ENCODE measurements at regions not wholly inside any gene's neighbourhood (a gene's known extent, or its start where the extent isn't known, plus 50 kb on each side); places are given as distances from the start of the nearest gene placed in this dataset.

DNA sequence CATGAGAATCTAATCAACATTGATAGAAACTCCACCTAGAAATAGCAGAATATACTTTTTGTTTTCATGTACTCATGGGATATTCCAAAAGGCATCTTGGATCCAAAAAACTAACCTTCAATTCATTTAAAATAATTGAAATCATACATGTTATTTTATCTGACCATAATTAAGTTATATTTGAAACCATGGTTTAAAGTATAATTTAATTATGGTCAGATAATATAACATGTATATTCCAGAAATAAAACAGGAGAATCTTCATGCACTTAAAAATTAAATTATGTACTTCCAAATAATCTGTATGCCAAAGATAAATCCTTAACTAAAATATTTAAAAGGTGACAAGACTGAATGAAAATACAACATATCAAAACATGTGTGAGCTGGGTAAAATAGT, 651.3 kb upstream of the LINC00305 start:
- H3K9me3 ChIP-seq (replicated peaks; ENCODE audit: control insufficient read depth, low read depth, low read length), result no peaks in the 10 kb centered on the region
- H3K36me3 ChIP-seq (ENCODE audit: control insufficient read depth, insufficient read depth, low read length), result no peaks in the 10 kb centered on the region
- no peaks in the 10 kb centered on the region for H3K4me1 ChIP-seq (ENCODE audit: control insufficient read depth, insufficient read depth, low read length)
- no peak overlapping the region for H3K27ac ChIP-seq (ENCODE audit: low read length)
- no peak overlapping the region for H3K4me3 ChIP-seq (ENCODE audit: low read length)
- DNase-seq, result no peak
- no peaks in the 10 kb centered on the region for H3K27me3 ChIP-seq (ENCODE audit: control insufficient read depth, insufficient read depth, low read length)

DNA sequence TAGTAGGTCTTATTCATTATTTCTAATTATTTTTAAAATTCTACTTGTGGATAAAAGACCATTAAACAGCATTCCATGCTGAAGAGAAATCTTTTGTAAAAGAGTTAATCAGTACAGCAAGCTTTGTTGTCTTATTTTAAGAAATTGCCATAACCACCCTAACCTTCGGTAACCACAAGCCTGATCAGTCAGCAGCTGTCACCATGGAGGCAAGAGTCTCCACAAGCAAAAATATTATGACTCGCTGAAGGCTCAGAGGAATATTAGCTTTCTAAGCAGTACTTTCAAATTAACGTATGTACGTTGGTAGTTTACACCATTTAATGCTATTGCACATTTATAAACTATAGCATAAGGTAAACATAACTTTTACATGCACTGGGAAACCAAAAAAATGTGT, 650.5 kb upstream of the LINC00305 start:
- 86% methylated on average over 2 of the region's 4 CpGs for WGBS (ENCODE audit: insufficient coverage)
- H3K9me3 ChIP-seq (replicated peaks; ENCODE audit: control insufficient read depth, low read depth, low read length), result no peaks in the 10 kb centered on the region
- no peak overlapping the region for H3K4me3 ChIP-seq (ENCODE audit: low read length)
- DNase-seq, result no peak
- H3K4me1 ChIP-seq (ENCODE audit: control insufficient read depth, insufficient read depth, low read length), result no peaks in the 10 kb centered on the region
- no peaks in the 10 kb centered on the region for H3K27me3 ChIP-seq (ENCODE audit: control insufficient read depth, insufficient read depth, low read length)
- H3K36me3 ChIP-seq (ENCODE audit: control insufficient read depth, insufficient read depth, low read length), result no peaks in the 10 kb centered on the region
- H3K27ac ChIP-seq (ENCODE audit: low read length), result no peak overlapping the region

DNA sequence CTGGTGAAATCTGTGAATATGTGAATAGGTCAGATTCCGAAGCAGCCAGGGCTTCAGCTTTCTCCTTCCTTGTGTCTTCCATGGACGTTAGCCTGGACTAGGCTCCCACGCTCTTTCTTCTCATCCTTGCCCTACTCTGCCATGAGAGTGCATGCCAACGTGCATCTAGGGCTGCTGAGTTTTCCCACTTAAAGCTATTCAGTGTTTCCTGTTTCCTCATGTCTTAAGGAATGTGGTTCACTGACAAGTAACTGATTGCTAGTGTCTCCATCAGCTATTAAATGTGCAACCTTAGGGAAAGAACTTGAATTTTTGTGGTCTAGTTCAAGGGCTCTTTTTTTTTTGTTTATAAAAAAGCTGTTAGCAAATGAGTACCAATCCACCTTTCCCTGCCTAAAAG, 642.3 kb upstream of the LINC00305 start:
- H3K4me3 ChIP-seq (ENCODE audit: low read length), result no peak overlapping the region
- no peak for DNase-seq
- no peaks in the 10 kb centered on the region for H3K27me3 ChIP-seq (ENCODE audit: control insufficient read depth, insufficient read depth, low read length)
- H3K9me3 ChIP-seq (replicated peaks; ENCODE audit: control insufficient read depth, low read depth, low read length), result no peaks in the 10 kb centered on the region
- H3K27ac ChIP-seq (ENCODE audit: low read length), result no peak overlapping the region
- WGBS (ENCODE audit: insufficient coverage), result 87% methylated on average over 3 of the region's 4 CpGs
- H3K4me1 ChIP-seq (ENCODE audit: control insufficient read depth, insufficient read depth, low read length), result no peaks in the 10 kb centered on the region
- no peaks in the 10 kb centered on the region for H3K36me3 ChIP-seq (ENCODE audit: control insufficient read depth, insufficient read depth, low read length)

DNA sequence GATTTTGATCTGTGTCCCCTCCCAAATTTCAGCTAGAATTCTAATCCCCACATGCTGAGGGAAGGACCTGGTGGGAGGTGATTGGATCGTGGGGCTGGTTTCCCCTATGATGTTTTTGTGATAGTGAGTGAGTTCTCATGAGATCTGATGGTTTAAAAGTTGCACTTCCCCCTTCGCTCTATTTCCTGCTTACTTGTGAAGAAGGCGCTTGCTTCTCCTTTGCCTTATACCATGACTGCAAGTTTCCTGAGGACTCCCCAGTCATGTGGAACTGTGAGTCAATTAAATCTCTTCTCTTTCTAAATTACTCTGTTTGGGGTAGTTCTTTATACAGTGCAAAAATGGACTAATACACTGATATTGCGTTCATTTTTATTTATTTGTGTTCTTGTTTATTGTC, 636.8 kb upstream of the LINC00305 start:
- Histone ChIP-seq H3K27me3 (ENCODE audit: control insufficient read depth, insufficient read depth, low read length) (no peaks in the 10 kb centered on the region), H3K27ac (ENCODE audit: low read length) (no peak overlapping the region), H3K4me1 (ENCODE audit: control insufficient read depth, insufficient read depth, low read length) (no peaks in the 10 kb centered on the region), H3K36me3 (ENCODE audit: control insufficient read depth, insufficient read depth, low read length) (no peaks in the 10 kb centered on the region), H3K9me3 (replicated peaks; ENCODE audit: control insufficient read depth, low read depth, low read length) (no peaks in the 10 kb centered on the region), H3K4me3 (ENCODE audit: low read length) (no peak overlapping the region)
- WGBS (ENCODE audit: insufficient coverage), result no CpG with 5 or more reads among the region's 4 CpGs
- no peak for DNase-seq

DNA sequence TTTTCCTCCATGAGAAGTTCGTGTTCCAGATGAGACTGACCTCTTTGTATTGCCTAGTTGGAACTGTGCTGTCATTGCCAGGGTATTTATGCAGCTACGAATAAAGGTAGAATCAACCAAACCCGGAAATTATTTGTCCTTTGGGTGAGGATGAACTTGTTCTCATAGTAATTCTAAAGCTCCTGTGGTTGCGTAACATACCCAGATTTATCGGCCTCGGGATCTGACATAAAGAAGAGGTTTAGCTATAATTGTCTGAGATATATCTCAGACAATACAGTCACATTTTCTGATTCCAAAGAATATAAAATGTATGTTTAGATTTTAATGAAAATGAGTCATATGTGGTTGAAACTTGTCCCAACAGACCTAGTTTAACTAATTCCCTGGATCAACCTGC, 628.7 kb upstream of the LINC00305 start:
- H3K27me3 ChIP-seq (ENCODE audit: control insufficient read depth, insufficient read depth, low read length), result no peaks in the 10 kb centered on the region
- 81% methylated on average over 3 of the region's 6 CpGs for WGBS (ENCODE audit: insufficient coverage)
- H3K4me3 ChIP-seq (ENCODE audit: low read length), result no peak overlapping the region
- no peaks in the 10 kb centered on the region for H3K36me3 ChIP-seq (ENCODE audit: control insufficient read depth, insufficient read depth, low read length)
- H3K27ac ChIP-seq (ENCODE audit: low read length), result no peak overlapping the region
- H3K9me3 ChIP-seq (replicated peaks; ENCODE audit: control insufficient read depth, low read depth, low read length), result no peaks in the 10 kb centered on the region
- DNase-seq, result no peak
- no peaks in the 10 kb centered on the region for H3K4me1 ChIP-seq (ENCODE audit: control insufficient read depth, insufficient read depth, low read length)

DNA sequence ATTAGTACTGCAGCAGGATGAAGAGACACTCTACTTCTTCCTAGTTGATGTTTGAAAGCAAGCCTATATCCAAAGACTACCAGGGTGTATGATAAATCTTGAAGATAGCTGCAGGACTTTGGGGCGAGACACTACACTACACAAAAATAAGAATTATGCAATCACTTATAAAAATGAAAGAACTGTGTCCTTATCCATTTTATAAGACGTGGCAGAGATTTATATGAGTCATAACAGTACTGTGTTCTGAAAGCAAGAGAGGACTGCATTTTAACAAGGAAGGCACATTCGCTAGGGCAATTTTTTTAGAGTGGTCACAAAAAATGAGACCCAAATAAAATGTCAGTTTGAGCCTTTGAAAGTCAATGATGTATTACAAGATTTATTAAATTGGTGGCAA, 617.0 kb upstream of the LINC00305 start:
- no peaks in the 10 kb centered on the region for H3K27me3 ChIP-seq (ENCODE audit: control insufficient read depth, insufficient read depth, low read length)
- no peak overlapping the region for H3K27ac ChIP-seq (ENCODE audit: low read length)
- no peaks in the 10 kb centered on the region for H3K9me3 ChIP-seq (replicated peaks; ENCODE audit: control insufficient read depth, low read depth, low read length)
- H3K4me3 ChIP-seq (ENCODE audit: low read length), result no peak overlapping the region
- no peaks in the 10 kb centered on the region for H3K4me1 ChIP-seq (ENCODE audit: control insufficient read depth, insufficient read depth, low read length)
- WGBS (ENCODE audit: insufficient coverage), result no CpG with 5 or more reads among the region's 3 CpGs
- DNase-seq, result no peak
- no peaks in the 10 kb centered on the region for H3K36me3 ChIP-seq (ENCODE audit: control insufficient read depth, insufficient read depth, low read length)

DNA sequence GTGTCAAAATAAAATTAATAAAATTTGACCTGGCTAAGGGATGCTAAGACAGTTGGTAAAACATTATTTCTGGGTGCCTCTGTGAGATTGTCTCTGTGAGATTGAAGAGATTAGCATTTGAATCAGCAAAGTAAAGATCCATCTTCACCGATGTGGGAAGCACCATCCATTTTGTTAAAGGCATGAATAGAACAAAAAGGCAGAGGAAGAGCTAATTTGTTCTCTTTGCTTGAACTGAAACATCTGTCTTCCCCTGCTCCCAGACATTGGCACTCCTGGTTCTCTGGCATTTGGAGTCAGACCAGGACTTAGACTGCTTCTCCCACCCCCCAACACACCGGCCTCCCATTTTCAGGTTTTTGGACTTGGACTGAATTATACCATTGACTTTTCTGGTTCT, 603.8 kb upstream of the LINC00305 start:
- WGBS (ENCODE audit: insufficient coverage), result 67% methylated on average over 1 of the region's 2 CpGs
- no peaks in the 10 kb centered on the region for H3K27me3 ChIP-seq (ENCODE audit: control insufficient read depth, insufficient read depth, low read length)
- H3K4me1 ChIP-seq (ENCODE audit: control insufficient read depth, insufficient read depth, low read length), result no peaks in the 10 kb centered on the region
- H3K4me3 ChIP-seq (ENCODE audit: low read length), result no peak overlapping the region
- no peak for DNase-seq
- no peak overlapping the region for H3K27ac ChIP-seq (ENCODE audit: low read length)
- H3K36me3 ChIP-seq (ENCODE audit: control insufficient read depth, insufficient read depth, low read length), result no peaks in the 10 kb centered on the region
- no peaks in the 10 kb centered on the region for H3K9me3 ChIP-seq (replicated peaks; ENCODE audit: control insufficient read depth, low read depth, low read length)

DNA sequence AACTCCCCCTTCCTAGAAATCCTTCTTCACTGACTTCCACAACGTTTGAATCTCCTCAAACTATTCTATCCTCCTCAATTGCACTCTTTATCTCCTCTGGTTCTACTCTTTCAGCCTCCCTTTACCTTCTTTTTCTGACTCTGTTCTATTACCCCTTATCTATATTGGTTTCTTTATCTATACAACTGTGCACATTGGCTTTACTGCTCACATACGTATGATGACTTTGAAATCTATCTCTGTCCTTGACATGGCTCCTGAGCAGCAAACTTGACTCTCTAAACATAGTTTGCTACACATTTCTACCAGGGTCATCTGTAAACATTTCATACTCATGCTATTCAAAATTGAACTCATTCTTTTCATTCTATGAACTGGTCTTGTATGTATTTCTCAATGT, 601.0 kb upstream of the LINC00305 start:
- Histone ChIP-seq H3K27ac (ENCODE audit: low read length) (no peak overlapping the region), H3K36me3 (ENCODE audit: control insufficient read depth, insufficient read depth, low read length) (no peaks in the 10 kb centered on the region), H3K4me3 (ENCODE audit: low read length) (no peak overlapping the region), H3K9me3 (replicated peaks; ENCODE audit: control insufficient read depth, low read depth, low read length) (no peaks in the 10 kb centered on the region), H3K27me3 (ENCODE audit: control insufficient read depth, insufficient read depth, low read length) (no peaks in the 10 kb centered on the region), H3K4me1 (ENCODE audit: control insufficient read depth, insufficient read depth, low read length) (no peaks in the 10 kb centered on the region)
- WGBS (ENCODE audit: insufficient coverage), result 61% methylated on average over 2 of the region's 2 CpGs
- no peak for DNase-seq

DNA sequence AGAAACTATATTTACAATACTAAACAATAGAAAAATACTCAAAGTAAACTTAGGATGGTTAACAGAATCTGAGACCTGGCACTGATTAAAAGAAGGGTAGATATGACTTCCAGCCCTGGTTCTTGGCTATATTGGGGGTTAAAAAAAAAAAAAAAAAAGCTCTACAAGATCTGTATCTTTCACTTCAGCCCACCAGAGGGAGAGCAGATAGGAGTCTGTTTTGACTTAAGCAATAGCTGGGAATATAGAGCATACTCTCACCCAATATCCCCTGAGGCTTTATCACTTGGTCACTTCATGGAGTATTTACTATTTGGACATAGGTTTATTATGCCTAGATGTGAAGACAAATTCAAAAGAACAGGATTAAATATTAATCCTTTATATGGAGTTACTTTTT, 598.9 kb upstream of the LINC00305 start:
- no peaks in the 10 kb centered on the region for H3K36me3 ChIP-seq (ENCODE audit: control insufficient read depth, insufficient read depth, low read length)
- H3K27me3 ChIP-seq (ENCODE audit: control insufficient read depth, insufficient read depth, low read length), result no peaks in the 10 kb centered on the region
- no peak overlapping the region for H3K4me3 ChIP-seq (ENCODE audit: low read length)
- H3K4me1 ChIP-seq (ENCODE audit: control insufficient read depth, insufficient read depth, low read length), result no peaks in the 10 kb centered on the region
- DNase-seq, result no peak
- H3K27ac ChIP-seq (ENCODE audit: low read length), result no peak overlapping the region
- H3K9me3 ChIP-seq (replicated peaks; ENCODE audit: control insufficient read depth, low read depth, low read length), result no peaks in the 10 kb centered on the region

DNA sequence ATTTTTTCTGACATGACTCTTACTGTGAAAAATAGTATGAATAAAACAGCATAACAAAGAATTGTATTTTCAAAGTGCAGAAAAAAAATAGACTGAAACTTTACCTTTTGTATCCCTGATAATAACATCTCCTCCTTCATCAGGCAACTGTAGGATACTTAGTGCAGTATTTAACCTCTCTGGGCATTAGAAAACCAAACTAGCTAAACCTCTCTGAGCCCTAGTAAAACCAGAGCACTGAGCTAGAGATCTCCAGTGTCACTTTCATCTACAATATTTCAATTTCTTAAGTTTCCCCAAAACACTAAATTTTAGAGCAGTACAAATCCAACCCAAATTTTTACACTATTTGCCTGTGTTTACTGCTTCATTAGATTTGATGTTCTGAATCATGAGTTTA, 594.0 kb upstream of the LINC00305 start:
- DNase-seq, result no peak
- Histone ChIP-seq H3K27me3 (ENCODE audit: control insufficient read depth, insufficient read depth, low read length) (no peaks in the 10 kb centered on the region), H3K36me3 (ENCODE audit: control insufficient read depth, insufficient read depth, low read length) (no peaks in the 10 kb centered on the region), H3K27ac (ENCODE audit: low read length) (no peak overlapping the region), H3K4me1 (ENCODE audit: control insufficient read depth, insufficient read depth, low read length) (no peaks in the 10 kb centered on the region), H3K4me3 (ENCODE audit: low read length) (no peak overlapping the region), H3K9me3 (replicated peaks; ENCODE audit: control insufficient read depth, low read depth, low read length) (no peaks in the 10 kb centered on the region)

DNA sequence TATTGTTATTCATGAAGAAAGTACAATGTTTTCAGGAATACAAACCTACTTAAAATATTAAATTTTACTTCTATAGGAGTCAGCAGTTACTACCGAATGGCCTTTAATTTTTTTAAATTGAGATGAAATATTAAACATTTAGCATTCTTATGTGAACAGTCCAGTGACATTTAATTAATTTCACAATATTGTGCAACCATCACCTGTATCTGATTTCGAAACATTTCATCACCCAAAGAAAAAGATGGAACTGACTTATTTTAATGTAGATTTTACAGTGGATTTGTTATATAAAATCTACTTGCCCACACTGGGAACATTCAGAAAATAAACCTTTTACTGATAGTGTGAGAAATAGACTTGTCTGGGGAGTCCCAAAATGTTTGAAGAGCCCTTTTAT, 585.2 kb upstream of the LINC00305 start:
- no peak overlapping the region for H3K27ac ChIP-seq (ENCODE audit: low read length)
- H3K36me3 ChIP-seq (ENCODE audit: control insufficient read depth, insufficient read depth, low read length), result no peaks in the 10 kb centered on the region
- no CpG with 5 or more reads among the region's 2 CpGs for whole genome bisulfite sequencing (ENCODE audit: insufficient coverage)
- H3K4me1 ChIP-seq (ENCODE audit: control insufficient read depth, insufficient read depth, low read length), result no peaks in the 10 kb centered on the region
- H3K27me3 ChIP-seq (ENCODE audit: control insufficient read depth, insufficient read depth, low read length), result no peaks in the 10 kb centered on the region
- DNase-seq, result no peak
- H3K4me3 ChIP-seq (ENCODE audit: low read length), result no peak overlapping the region
- peaks cover 2% of the 10 kb centered on the region for H3K9me3 ChIP-seq (replicated peaks; ENCODE audit: control insufficient read depth, low read depth, low read length)

All from muscle of leg (tissue), 3 donors.